HG02840 (cell line): ENCODE measurements at regions not wholly inside any gene's neighbourhood (a gene's known extent, or its start where the extent isn't known, plus 50 kb on each side); places are given as distances from the start of the nearest gene placed in this dataset.

Experiments
- ATAC-seq: cut with Tn5 transposase; IDR thresholded peaks from one replicate; pipeline ENCODE4 v1.9.1; 2021; ENCODE audit warnings: mild to moderate bottlenecking, moderate library complexity, moderate number of reproducible peaks; ENCODE audit not compliant: unreplicated experiment, low FRiP score

DNA sequence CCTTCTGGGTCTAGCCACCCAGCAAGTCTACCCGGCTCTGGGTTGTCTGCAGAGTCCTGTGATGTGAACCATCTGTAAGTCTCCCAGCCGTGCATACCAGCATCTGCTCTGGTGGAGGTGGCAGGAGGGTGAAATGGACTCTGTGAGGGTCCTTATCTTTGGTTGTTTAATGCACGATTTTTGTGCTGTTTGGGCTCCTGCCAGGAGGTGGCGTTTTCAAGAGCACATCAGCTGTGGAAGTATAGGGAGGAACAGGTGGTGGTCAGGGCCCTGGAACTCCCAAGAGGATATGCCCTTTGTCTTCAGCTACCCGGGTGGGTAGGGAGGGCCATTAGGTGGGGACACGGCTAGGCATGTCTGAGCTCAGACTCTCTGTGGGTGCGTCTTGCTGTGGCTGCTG, 66.5 kb upstream of the ZFP42 start:
- ATAC-seq, result no peak

DNA sequence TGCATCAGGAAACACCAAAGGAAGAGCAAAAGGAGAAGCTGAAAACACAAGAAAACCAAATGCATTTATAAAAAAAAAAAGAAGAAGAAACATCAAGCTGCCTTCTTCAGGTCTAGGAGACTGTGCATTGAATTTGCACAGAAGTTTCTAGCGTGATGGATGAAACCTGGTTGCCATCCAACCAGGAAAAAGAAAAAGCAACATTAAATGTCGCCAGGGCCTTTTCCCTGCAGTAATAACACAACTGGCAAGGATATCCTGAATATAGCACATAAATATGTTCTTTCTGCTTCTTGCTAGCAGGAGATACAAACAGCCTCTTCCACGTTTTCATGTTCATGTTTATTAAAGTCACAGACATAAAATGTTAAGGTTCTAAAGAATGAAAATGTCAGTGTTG, 60.8 kb upstream of the ZFP42 start:
- ATAC-seq, result no peak

DNA sequence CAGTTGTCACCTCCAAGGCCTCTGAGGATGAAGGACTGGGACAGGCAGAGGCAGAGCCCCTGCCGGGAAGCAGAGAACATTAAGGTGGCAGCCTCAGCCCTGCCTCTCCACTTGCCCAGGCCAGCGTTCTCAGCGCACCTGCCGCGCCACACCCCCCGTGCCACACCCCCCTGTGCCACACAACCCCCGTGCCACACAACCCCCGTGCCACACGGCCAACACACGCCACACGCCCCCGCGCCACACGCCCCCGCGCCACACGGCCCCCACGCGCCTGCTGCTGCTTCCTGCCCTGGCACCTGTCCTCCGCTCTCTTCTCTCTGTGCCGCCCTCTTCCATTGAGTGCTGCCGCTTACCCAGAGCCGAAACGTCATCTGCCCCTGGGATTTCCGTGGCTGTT, 58.0 kb upstream of the ZFP42 start:
- no peak for ATAC-seq

DNA sequence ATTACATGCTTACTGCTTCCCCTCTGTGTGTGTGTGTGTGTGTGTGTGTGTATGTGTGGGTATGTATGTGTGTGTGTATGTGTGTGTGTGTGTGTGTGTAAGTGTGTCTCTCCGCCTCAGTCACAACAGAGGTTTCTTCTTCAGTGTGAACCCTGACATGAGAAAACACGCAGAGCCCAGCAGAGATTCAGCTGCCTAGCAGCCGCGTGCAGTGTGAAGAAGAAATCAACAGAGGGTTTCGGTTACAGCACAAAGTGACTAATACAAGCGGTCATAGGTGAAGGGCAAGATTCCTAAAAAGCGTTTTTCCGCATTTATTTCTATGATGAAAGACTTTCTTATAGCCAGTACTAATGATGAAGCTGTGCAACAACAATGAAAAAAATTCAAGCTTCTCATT, 55.3 kb upstream of the ZFP42 start:
- no peak for ATAC-seq

DNA sequence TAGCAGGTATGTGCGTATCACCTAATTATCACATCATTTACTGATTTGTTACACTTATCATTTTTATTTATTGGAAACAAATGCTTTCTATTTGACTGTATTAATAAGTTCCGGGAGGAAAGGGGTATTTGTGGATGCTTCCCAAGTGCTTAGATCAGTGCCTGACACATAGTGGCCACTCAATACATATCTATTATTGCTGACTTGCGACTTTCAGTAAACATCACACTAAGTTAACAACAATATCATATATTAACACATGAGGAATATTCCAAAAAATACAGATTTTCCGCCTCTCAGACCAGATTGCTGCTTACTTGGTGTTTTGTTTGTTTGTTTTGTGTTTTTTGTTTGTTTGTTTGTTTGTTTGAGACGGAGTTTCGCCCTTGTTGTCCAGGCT, 52.6 kb upstream of the ZFP42 start:
- no peak for ATAC-seq

DNA sequence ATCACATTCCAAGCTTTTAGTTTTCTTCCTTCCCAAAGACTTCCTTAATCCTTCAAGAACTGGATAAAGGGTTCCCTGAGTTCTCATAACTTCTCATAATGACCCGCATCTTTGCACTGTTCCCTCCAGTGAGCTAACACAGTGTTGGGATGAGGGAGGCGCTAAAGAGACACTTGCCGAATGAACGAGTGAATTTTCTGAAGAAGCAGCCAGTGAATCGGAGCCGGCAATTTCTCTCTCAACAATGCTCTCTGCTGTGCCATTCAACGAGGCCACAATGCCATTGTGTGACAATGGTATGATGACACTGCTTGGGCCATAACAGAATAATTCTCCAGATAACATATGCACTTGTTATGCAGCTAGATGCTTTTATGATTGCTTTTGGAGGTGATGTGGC, 51.4 kb upstream of the ZFP42 start:
- no peak for ATAC-seq
